ENCODE measurements at regions not wholly inside any gene's neighbourhood (a gene's known extent, or its start where the extent isn't known, plus 50 kb on each side); places are given as distances from the start of the nearest gene placed in this dataset.

DNA sequence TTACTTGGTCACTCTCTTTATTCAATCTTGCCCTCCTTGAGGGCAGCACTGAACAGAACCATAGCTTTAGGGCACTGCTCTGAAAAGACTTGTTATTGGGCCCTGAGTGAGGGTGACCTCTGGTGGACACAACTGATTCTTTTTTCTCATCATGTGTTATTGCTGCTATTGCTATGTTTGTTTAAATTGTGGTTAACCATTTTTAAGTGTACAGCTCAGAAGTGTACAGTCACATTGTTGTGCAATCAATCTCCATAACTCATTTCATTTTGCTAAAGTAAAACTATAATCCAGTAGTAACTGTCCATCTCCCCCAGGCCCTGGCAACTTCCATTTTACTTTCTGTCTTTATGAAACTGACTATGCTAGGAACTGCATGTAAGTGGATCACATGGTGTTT lies 351.1 kb upstream of the RIOK2 start:
- peak; percentile 55 for TF ChIP-seq CTCF (IDR thresholded peaks at IDR 0.05; ENCODE audit: insufficient read depth, low read length, poor library complexity, severe bottlenecking)

DNA sequence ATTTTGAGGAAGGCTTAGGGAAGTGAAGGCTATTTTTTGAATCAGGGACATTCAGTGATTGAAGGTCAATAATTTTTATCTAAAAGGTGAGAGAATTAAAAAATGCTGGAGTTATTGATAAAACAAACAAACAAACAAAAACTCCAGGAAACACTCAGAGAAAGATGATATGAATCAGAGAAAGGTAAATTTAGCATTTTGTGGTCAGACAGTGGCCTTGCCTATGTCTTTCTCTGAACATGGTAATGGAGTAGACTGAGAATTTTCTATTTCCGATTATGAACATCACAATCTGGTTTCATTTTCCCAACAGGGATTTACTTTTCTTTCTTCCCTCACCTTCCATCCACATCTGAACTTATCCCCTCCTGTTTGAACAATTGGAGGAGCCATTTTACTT lies 353.6 kb upstream of the RIOK2 start:
- H3K27me3 ChIP-seq (replicated peaks; ENCODE audit: control insufficient read depth, insufficient read depth, low read length), result no peaks in the 10 kb centered on the region
- TF ChIP-seq CTCF (IDR thresholded peaks at IDR 0.05; ENCODE audit: insufficient read depth, low read length, poor library complexity, severe bottlenecking), result no peak
- H3K36me3 ChIP-seq (ENCODE audit: control insufficient read depth, insufficient read depth, low read length), result no peaks in the 10 kb centered on the region
- DNase-seq (ENCODE audit: extremely low read depth, insufficient read length), result no peak
- H3K4me3 ChIP-seq (replicated peaks; ENCODE audit: low read depth, low read length), result no peak overlapping the region

More for the DNA sequence above, 351.1 kb upstream of the RIOK2 start:
- DNase-seq (ENCODE audit: extremely low read depth, insufficient read length), result peak; percentile 32
- H3K27me3 ChIP-seq (replicated peaks; ENCODE audit: control insufficient read depth, insufficient read depth, low read length), result no peaks in the 10 kb centered on the region
- H3K4me3 ChIP-seq (replicated peaks; ENCODE audit: low read depth, low read length), result no peak overlapping the region
- no peaks in the 10 kb centered on the region for H3K36me3 ChIP-seq (ENCODE audit: control insufficient read depth, insufficient read depth, low read length)

- no peak for DNase-seq (ENCODE audit: extremely low read depth, insufficient read length)
- Histone ChIP-seq H3K4me3 (replicated peaks; ENCODE audit: low read depth, low read length) (no peak overlapping the region), H3K27me3 (replicated peaks; ENCODE audit: control insufficient read depth, insufficient read depth, low read length) (no peaks in the 10 kb centered on the region), H3K36me3 (ENCODE audit: control insufficient read depth, insufficient read depth, low read length) (no peaks in the 10 kb centered on the region)
- TF ChIP-seq CTCF (IDR thresholded peaks at IDR 0.05; ENCODE audit: insufficient read depth, low read length, poor library complexity, severe bottlenecking), result no peak
Observed at GRCh38 chr5:97538912-97539311, 355.9 kb upstream of the RIOK2 start.

- Histone ChIP-seq H3K36me3 (ENCODE audit: control insufficient read depth, insufficient read depth, low read length) (no peaks in the 10 kb centered on the region), H3K27me3 (replicated peaks; ENCODE audit: control insufficient read depth, insufficient read depth, low read length) (no peaks in the 10 kb centered on the region), H3K4me3 (replicated peaks; ENCODE audit: low read depth, low read length) (no peak overlapping the region)
- no peak for DNase-seq (ENCODE audit: extremely low read depth, insufficient read length)
- no peak for TF ChIP-seq CTCF (IDR thresholded peaks at IDR 0.05; ENCODE audit: insufficient read depth, low read length, poor library complexity, severe bottlenecking)
Observed at GRCh38 chr5:97541864-97542263, 358.8 kb upstream of the RIOK2 start.

GRCh38 chr5:97542469-97542868 lies 359.4 kb upstream of the RIOK2 start:
- no peak for TF ChIP-seq CTCF (IDR thresholded peaks at IDR 0.05; ENCODE audit: insufficient read depth, low read length, poor library complexity, severe bottlenecking)
- no peaks in the 10 kb centered on the region for H3K36me3 ChIP-seq (ENCODE audit: control insufficient read depth, insufficient read depth, low read length)
- no peak for DNase-seq (ENCODE audit: extremely low read depth, insufficient read length)
- no peak overlapping the region for H3K4me3 ChIP-seq (replicated peaks; ENCODE audit: low read depth, low read length)
- no peaks in the 10 kb centered on the region for H3K27me3 ChIP-seq (replicated peaks; ENCODE audit: control insufficient read depth, insufficient read depth, low read length)

- no peak for DNase-seq (ENCODE audit: extremely low read depth, insufficient read length)
- H3K36me3 ChIP-seq (ENCODE audit: control insufficient read depth, insufficient read depth, low read length), result no peaks in the 10 kb centered on the region
- H3K27me3 ChIP-seq (replicated peaks; ENCODE audit: control insufficient read depth, insufficient read depth, low read length), result no peaks in the 10 kb centered on the region
- no peak overlapping the region for H3K4me3 ChIP-seq (replicated peaks; ENCODE audit: low read depth, low read length)
- TF ChIP-seq CTCF (IDR thresholded peaks at IDR 0.05; ENCODE audit: insufficient read depth, low read length, poor library complexity, severe bottlenecking), result no peak
Observed at GRCh38 chr5:97543166-97543565, 360.1 kb upstream of the RIOK2 start.
